Keratinocyte (primary cell): ENCODE measurements at regions not wholly inside any gene's neighbourhood (a gene's known extent, or its start where the extent isn't known, plus 50 kb on each side); places are given as distances from the start of the nearest gene placed in this dataset.

ENCODE experiments used
- DNase-seq: peaks from one replicate; pipeline ENCODE4 v3.0.0-alpha.2; 2011; ENCODE audit warnings: low read depth, missing footprints, low spot score
- FAIRE-seq: peaks from 2 replicates; lab custom pipeline; 2011; peaks lifted over from hg19 to GRCh38; lab: Jason Lieb, UNC
- H2AFZ ChIP-seq: 2 replicates; pipeline ENCODE4 v1.6.0; 2012; ENCODE audit warnings: low read length, control low read depth, inconsistent platforms; ENCODE audit not compliant: control insufficient read depth
- H3K27ac ChIP-seq: 2 replicates; pipeline ENCODE4 v1.5.1; 2011; ENCODE audit warnings: low read length; ENCODE audit not compliant: control insufficient read depth, insufficient read depth
- H3K27me3 ChIP-seq: 3 replicates; pipeline ENCODE4 v1.6.0; 2011; ENCODE audit warnings: low read length; ENCODE audit not compliant: control insufficient read depth, insufficient read depth; ENCODE audit errors: extremely low read depth
- H3K36me3 ChIP-seq, 2 experiments: 2 replicates in 1 of 2; 3 replicates in 1 of 2; pipeline ENCODE4 v1.5.1; 2011; ENCODE audit warnings: low read length in 2 of 2, mild to moderate bottlenecking in 1 of 2; ENCODE audit not compliant: control insufficient read depth in 2 of 2, insufficient read depth in 2 of 2; ENCODE audit errors: extremely low read depth in 1 of 2
- H3K4me1 ChIP-seq: 3 replicates; pipeline ENCODE4 v1.5.1; 2011; ENCODE audit warnings: low read length; ENCODE audit not compliant: control insufficient read depth, insufficient read depth; ENCODE audit errors: extremely low read depth
- H3K4me2 ChIP-seq: 3 replicates; pipeline ENCODE4 v1.6.0; 2011; ENCODE audit warnings: low read depth, low read length; ENCODE audit not compliant: control insufficient read depth, insufficient read depth; ENCODE audit errors: extremely low read depth
- H3K4me3 ChIP-seq, 3 experiments: fragments of 200-600 bp in 1 of 3; sonication (generic) in 1 of 3; 2 replicates in 2 of 3; 3 replicates in 1 of 3; pipeline ENCODE4 v1.5.1; 2011 to 2016; ENCODE audit warnings: low read length in 3 of 3, mild to moderate bottlenecking in 3 of 3, control low read depth in 2 of 3, inconsistent platforms in 1 of 3, low read depth in 1 of 3, mixed read lengths in 1 of 3, mixed run types in 1 of 3, moderate library complexity in 1 of 3; ENCODE audit not compliant: control insufficient read depth in 2 of 3, insufficient read depth in 2 of 3; ENCODE audit errors: extremely low read depth in 1 of 3
- H3K79me2 ChIP-seq: 2 replicates; pipeline ENCODE4 v1.6.0; 2012; ENCODE audit warnings: low read length; ENCODE audit not compliant: control insufficient read depth, insufficient read depth
- H3K9ac ChIP-seq: 3 replicates; pipeline ENCODE4 v1.6.0; 2011; ENCODE audit warnings: low read length; ENCODE audit not compliant: control insufficient read depth, insufficient read depth; ENCODE audit errors: extremely low read depth
- H3K9me1 ChIP-seq: 3 replicates; pipeline ENCODE4 v1.6.0; 2011; ENCODE audit warnings: low read length; ENCODE audit not compliant: control insufficient read depth, insufficient read depth; ENCODE audit errors: extremely low read depth
- H3K9me3 ChIP-seq: 2 replicates; pipeline ENCODE4 v1.5.1; 2012; ENCODE audit warnings: low read depth, low read length; ENCODE audit not compliant: control insufficient read depth
- H4K20me1 ChIP-seq: 3 replicates; pipeline ENCODE4 v1.6.0; 2011; ENCODE audit warnings: low read length; ENCODE audit not compliant: control insufficient read depth, insufficient read depth; ENCODE audit errors: extremely low read depth
- EZH2 ChIP-seq: IDR thresholded peaks from one replicate; pipeline ENCODE4 v1.6.1; 2012; ENCODE audit warnings: inconsistent platforms, mild to moderate bottlenecking, low read length, moderate library complexity
- dilution Hi-C: fragments of 300-500 bp; cut with MboI; formaldehyde crosslinking; loops from one replicate; pipeline ENCODE4 v1.7.0; 2020; ENCODE audit warnings: low sequenced_read_pairs; ENCODE audit not compliant: extremely low pct_ligation_motif_present
- TF ChIP-seq, protein P1 (sequence below), 3 experiments: IDR thresholded peaks in 1 of 3; conservative IDR thresholded peaks in 1 of 3; optimal IDR thresholded peaks in 1 of 3; 2 replicates in 2 of 3; 3 replicates in 1 of 3; pipeline versions ENCODE3 to v1.5.1; 2011; ENCODE audit warnings: low read length in 3 of 3, mild to moderate bottlenecking in 3 of 3, moderate library complexity in 2 of 3, control low read depth in 1 of 3, inconsistent platforms in 1 of 3; ENCODE audit not compliant: insufficient read depth in 2 of 3; ENCODE audit errors: extremely low read depth in 1 of 3

DNA sequence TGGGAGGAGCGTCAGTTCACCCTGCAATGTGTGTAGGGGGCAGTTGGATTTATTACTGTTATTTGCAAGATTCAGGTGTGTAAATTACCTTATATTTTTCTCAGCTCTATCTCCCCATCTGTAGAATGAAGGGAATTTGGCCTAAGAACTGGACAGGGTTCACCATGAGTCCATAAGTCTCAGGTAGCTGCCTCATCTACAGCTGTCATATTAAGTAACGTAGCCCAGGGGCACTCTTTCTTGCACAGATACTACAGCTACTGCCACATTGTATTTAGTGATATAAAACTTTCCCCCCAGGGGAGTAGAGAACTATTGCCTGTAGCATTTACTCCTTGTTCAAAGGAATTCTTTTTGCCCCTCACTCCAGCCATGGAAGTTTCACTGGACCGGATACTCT is 301.4 kb upstream of the ZNF608 start:
- Histone ChIP-seq H3K36me3 (no peaks in the 10 kb centered on the region), H3K9me3 (no peaks in the 10 kb centered on the region), H3K27me3 (no peaks in the 10 kb centered on the region), H3K27ac (no peak overlapping the region), H4K20me1 (no peaks in the 10 kb centered on the region), H3K4me2 (no peak overlapping the region), H3K4me1 (peaks cover 15% of the 10 kb centered on the region), H3K9me1 (no peaks in the 10 kb centered on the region), H2AFZ (no peak overlapping the region), H3K79me2 (no peaks in the 10 kb centered on the region), H3K4me3 (no peak overlapping the region), H3K9ac (no peak overlapping the region)
- dilution Hi-C loops: no loop called here
- TF ChIP-seq, protein P1, sequence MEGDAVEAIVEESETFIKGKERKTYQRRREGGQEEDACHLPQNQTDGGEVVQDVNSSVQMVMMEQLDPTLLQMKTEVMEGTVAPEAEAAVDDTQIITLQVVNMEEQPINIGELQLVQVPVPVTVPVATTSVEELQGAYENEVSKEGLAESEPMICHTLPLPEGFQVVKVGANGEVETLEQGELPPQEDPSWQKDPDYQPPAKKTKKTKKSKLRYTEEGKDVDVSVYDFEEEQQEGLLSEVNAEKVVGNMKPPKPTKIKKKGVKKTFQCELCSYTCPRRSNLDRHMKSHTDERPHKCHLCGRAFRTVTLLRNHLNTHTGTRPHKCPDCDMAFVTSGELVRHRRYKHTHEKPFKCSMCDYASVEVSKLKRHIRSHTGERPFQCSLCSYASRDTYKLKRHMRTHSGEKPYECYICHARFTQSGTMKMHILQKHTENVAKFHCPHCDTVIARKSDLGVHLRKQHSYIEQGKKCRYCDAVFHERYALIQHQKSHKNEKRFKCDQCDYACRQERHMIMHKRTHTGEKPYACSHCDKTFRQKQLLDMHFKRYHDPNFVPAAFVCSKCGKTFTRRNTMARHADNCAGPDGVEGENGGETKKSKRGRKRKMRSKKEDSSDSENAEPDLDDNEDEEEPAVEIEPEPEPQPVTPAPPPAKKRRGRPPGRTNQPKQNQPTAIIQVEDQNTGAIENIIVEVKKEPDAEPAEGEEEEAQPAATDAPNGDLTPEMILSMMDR (optimal IDR thresholded peaks at IDR 0.05 in 1 of 3, IDR thresholded peaks at IDR 0.05 in 1 of 3, conservative IDR thresholded peaks at IDR 0.05 in 1 of 3; ENCODE audit: extremely low read depth in 1 of 3, insufficient read depth in 2 of 3, low read length in 3 of 3): no peak
- TF ChIP-seq EZH2: no peak
- FAIRE-seq (no peak), DNase-seq (no peak)

DNA sequence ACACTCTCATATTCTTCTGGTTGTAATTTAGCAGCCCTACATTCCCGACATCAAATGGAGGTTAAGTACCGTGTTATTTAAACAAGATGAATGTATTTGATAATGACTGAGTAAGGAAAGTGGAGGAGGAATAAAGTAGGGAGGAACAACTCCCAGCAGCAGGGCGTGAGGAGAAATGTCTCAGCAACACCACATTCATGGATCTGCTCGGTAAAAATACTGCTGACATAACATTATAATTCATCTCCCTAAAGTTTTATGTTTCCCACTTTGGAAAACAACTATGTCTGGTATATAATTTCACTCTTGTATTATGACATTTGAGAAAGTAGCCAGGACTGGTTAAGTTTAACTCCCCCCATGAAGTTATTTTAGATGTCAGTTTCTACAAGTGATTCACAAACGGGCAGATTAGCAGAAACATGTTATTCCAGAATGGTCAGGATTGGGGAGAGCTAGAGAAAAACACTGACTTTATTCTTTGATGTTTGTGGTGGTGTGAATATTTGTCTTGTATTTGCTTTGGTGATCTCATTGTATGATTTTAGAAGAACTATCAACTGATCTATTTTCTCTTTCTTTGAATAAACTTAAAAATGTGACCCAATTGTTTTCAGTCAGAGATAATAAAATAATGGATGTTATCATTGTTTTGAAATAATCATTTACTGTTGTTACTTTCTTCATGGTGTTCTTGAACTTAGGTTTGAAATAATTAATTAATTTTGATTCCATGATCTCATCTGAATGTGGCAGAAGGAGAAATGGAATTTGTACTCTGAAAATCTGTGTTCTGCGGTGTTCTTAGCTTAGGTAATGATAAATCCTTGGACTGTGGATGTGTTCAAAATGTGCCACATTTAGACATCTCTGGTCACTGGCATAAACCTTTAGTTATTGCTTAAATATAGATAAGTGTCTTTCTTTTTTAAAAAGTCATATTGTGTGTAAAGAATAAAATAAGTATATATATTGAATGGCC is 303.6 kb upstream of the ZNF608 start:
- H3K4me1 ChIP-seq: peaks cover 10% of the 10 kb centered on the region
- DNase-seq (no peak), FAIRE-seq (no peak)
- H3K9ac ChIP-seq: no peak overlapping the region
- no peaks in the 10 kb centered on the region for H3K9me3 ChIP-seq
- H3K4me2 ChIP-seq: no peak overlapping the region
- no peak overlapping the region for H3K27ac ChIP-seq
- H2AFZ ChIP-seq: no peak overlapping the region
- no peaks in the 10 kb centered on the region for H3K79me2 ChIP-seq
- dilution Hi-C loops: no loop called here
- no peak for TF ChIP-seq EZH2
- TF ChIP-seq, protein P1 (optimal IDR thresholded peaks at IDR 0.05 in 1 of 3, IDR thresholded peaks at IDR 0.05 in 1 of 3, conservative IDR thresholded peaks at IDR 0.05 in 1 of 3; ENCODE audit: extremely low read depth in 1 of 3, insufficient read depth in 2 of 3, low read length in 3 of 3): no peak
- no peak overlapping the region for H3K4me3 ChIP-seq
- no peaks in the 10 kb centered on the region for H3K9me1 ChIP-seq
- no peaks in the 10 kb centered on the region for H4K20me1 ChIP-seq
- no peaks in the 10 kb centered on the region for H3K36me3 ChIP-seq
- no peaks in the 10 kb centered on the region for H3K27me3 ChIP-seq
